HG03432 (cell line): ENCODE measurements at regions not wholly inside any gene's neighbourhood (a gene's known extent, or its start where the extent isn't known, plus 50 kb on each side); places are given as distances from the start of the nearest gene placed in this dataset.

Source experiments
- ATAC-seq: cut with Tn5 transposase; IDR thresholded peaks from one replicate; pipeline ENCODE4 v1.9.1; 2021; ENCODE audit warnings: mild to moderate bottlenecking, moderate library complexity; ENCODE audit not compliant: unreplicated experiment

GRCh38 chr1:4594286-4594991, 60.0 kb upstream of the AJAP1 start:
- ATAC-seq: no peak

DNA sequence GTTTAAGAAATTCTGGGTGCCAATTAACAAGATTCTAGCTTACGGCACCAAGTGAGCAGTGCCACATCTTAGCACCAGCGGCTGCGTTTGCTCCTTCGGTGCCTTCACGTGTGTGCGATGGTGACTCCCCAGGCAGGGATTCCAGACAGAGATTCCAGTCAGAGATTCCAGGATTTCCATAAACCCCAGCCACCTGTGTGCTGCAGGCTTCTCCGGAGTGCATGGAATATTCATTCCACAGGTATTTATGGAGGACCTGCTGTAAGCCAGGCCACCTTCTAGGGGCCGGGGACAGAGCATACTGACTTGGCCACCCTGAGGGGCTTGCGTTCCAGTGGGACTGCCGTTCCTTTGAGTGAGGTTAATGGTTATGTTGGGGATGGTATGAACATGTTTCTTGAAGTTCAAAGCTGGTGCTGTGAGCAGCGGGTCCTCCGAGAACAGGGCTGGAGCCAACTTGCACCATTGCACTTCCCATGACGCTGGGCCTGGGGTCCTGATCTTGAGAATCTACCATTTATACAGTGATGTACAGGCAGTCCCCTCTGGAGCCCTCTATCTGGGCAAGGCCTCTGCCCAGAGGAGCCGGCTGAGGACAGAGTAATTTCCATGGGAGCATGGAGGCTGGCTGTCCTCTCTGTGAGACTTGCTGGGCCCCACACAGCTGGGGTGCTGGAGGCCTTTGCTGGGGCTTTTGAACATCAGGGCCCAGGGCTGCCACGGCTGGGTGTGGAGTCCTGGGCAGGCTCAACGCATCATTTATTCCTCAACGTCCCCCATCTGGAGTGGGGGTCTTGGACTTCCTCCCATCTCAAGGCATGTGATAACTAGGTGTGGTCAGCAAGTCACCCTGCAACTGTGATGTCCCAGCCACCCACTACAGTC, 58.8 kb upstream of the AJAP1 start:
- ATAC-seq: no peak

DNA sequence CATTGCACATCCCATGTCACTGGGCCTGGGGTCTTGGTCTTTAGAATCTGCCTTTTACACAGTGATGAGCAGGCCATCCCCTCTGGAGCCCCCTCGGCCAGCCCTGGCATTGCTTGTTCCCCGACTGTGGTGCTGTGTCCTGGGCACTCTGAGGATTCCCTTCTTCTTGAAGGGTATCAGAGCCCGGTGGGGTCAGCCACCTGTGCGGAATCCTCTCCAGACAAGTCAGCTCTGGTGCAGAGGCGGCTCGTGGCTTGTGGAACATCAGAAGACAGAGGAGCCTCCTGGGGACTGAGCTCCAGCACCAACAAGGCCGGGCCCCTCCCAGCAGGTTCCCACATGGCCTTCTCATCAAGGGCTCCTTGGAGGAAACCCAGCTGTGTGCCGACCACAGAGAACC, 57.9 kb upstream of the AJAP1 start:
- no peak for ATAC-seq

- no peak for ATAC-seq
Observed at GRCh38 chr1:4597020-4597419, 57.4 kb upstream of the AJAP1 start.

DNA sequence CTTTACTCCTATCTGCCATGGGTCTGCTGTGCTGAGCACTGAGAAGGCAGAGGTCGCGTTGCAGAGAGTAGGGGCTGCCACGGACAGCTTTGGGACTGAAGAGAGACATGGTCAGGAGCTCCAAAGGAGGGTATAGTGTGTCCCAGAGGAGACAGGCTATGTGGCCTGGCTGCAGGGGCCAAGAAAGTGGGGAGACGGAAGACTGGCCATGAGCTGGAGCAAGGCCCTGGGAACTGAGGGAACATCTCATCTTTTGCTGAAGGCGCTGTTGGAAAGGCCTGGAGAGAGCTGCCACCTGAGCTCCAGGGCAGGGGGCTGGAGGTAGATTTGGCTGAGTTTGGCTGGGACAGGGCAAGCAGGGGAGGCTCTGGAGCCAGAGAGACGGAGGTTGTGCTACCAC, 55.8 kb upstream of the AJAP1 start:
- ATAC-seq: no peak

DNA sequence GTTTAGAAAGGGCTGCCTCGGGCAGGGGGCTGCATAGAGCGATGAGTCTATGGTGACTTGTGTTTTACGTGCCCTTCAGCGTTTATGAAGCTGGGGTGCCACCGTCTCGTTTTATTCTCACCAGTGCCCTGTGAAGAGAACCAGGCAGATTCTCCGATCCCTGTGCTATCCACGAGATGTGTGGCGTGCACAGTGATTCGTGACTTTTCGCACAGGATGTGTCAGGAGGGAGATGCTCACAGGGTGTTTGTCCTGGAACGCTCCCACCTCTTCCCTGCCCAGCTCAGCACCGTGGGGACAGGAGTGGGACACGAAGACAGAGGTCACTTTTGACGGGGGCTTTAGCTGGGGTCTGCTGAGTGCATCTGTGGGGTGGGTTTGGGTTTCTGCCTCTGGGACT, 54.9 kb upstream of the AJAP1 start:
- no peak for ATAC-seq

GRCh38 chr1:4599951-4600481, 54.4 kb upstream of the AJAP1 start:
- no peak for ATAC-seq

DNA sequence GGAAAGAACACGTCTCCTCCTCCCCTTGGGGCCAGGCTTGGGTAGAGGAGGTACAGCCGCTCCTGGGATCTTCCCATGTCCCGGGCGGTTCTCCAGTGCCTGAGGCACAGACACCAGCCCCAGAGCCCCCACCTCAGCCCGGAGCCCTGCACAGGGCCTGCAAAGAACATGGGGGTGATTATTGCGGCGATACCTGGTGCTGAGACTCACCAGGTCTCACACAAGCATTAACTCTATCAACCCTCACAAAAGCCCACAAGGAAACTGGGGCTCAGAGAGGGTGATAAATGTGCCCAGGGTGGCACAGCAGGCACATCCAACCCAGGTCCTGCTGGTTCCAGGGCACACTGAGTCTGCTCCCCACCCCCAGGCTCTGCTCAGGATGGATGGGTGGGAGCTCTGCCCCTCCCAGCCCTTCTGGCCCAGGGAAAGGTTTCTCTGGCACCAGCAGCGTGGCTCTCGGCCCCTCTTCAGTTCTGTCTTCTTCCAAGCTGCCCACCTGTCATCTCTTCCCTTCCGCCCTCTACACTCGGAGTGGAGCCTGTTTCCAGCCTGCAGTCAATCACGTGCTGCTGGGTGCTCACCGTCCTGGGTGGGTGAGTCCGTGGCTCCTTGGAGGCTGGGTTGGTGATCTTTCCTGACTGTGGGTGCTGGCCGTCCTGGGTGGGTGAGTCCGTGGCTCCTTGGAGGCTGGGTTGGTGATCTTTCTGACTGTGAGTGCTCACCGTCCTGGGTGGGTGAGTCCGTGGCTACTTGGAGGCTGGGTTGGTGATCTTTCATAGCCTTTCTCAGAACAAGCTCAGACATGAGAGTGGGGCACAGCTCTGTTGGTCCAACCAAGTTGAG, 53.6 kb upstream of the AJAP1 start:
- ATAC-seq: no peak

DNA sequence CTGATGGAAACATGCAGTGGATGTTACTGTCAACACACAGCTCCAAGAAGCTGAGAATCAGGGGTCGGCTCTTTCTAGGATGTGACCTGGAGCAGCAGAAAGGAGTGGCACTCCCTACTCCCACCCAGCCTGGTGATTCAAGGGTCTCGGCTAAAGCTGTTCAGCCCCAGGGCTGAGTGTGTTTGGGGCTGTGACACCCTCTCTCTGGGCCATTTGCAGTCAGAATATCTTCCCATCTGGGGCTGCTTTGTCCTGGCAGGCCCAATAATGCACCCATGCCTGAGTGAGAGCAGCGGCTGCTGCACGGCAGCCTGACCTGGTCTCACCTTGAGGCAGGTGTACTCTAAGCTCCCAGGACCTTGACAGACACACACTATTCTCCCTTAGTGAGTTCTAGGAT, 52.5 kb upstream of the AJAP1 start:
- ATAC-seq: no peak

- ATAC-seq: no peak
Observed at GRCh38 chr1:4602462-4603294, 51.7 kb upstream of the AJAP1 start.

DNA sequence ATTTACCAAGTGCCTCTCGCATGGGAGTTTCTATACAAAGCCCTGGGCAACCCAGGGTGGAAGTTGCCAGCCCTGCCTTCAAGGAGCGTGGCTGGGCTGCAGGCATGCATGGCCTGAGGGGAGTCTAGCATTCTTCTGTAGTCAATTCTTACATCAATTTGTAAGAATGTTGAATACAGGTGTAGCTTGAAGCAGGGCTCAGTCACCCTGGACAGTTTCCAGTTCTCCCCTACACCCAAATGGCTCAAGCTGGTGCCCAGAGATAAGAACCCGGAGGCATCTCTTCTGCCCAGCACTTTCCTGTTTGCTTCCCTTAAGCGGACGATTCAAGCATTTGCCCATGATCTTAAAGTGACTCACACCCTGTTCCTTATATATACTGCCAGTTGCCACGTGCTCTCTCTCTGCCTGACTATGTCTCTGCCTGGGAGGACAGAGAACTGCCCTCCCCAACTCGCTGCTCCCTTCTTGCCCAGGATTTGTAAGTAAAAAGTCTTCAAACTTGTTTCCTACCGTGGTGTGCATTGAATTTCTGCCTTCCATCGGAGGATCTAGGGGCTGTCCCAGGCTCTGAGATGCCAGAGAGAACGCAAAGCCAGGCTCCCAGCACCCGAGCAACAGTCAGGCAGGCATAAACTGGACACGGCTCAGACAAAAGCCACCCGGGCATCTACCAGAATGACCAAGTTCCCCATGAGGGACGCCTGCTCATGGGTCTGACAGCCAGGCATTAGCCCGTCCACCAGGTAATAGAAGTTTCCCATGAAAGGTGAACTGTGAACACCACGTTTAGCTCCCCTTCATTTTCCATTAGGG, 50.9 kb upstream of the AJAP1 start:
- no peak for ATAC-seq
